GM12878 (cell line): ENCODE measurements at regions not wholly inside any gene's neighbourhood (a gene's known extent, or its start where the extent isn't known, plus 50 kb on each side); places are given as distances from the start of the nearest gene placed in this dataset.

ENCODE experiments used
- ATAC-seq: fragments of 200-7000 bp; cut with Tn5 transposase; 3 replicates; pipeline ENCODE4 v1.9.1; 2020; ENCODE audit warnings: mild to moderate bottlenecking, moderate library complexity
- BruUV-seq: library from RNA; stranded (reverse); fragments of 400-500 nt; replicated peaks from 2 replicates; lab custom pipeline; 2021; lab: Mats Ljungman, UMichigan
- CTCF ChIA-PET: fragments of 300-600 bp; sonication (Branson Sonifier 250); formaldehyde crosslinking; extraction: SDS; loops from one replicate; lab custom pipeline; 2021; ENCODE audit warnings: inconsistent platforms; lab: Yijun Ruan, JAX
- POLR2A ChIA-PET: fragments of 350-600 bp; formaldehyde crosslinking; extraction: SDS; loops from one replicate; lab custom pipeline; 2021; ENCODE audit warnings: inconsistent platforms; lab: Charles Lee
- RAD21 ChIA-PET: fragments of 300-600 bp; sonication (Branson Sonifier 250); formaldehyde crosslinking; loops from one replicate; lab custom pipeline; 2023; ENCODE audit warnings: antibody characterized with exemption; ENCODE audit not compliant: unreplicated experiment; lab: Charles Lee
- SMC1A ChIA-PET: fragments of 300-600 bp; sonication (Branson Sonifier 250); formaldehyde crosslinking; loops from one replicate; lab custom pipeline; 2023; ENCODE audit not compliant: unreplicated experiment, uncharacterized antibody; lab: Charles Lee
- DNase-seq: peaks from one replicate; pipeline ENCODE4 v3.0.0-alpha.2; 2011; ENCODE audit warnings: low read depth, low spot score
- FAIRE-seq: peaks from 3 replicates; lab custom pipeline; 2011; peaks lifted over from hg19 to GRCh38; lab: Jason Lieb, UNC
- H2AFZ ChIP-seq: 2 replicates; pipeline ENCODE4 v1.6.0; 2011; ENCODE audit warnings: low read depth, low read length, control low read depth; ENCODE audit not compliant: control insufficient read depth
- H3K27ac ChIP-seq: 2 replicates; pipeline ENCODE4 v1.5.1; 2011; ENCODE audit warnings: control low read depth; ENCODE audit not compliant: control insufficient read depth, insufficient read depth
- H3K27me3 ChIP-seq, 2 experiments: replicated peaks in 1 of 2; 2 replicates each; pipeline versions ENCODE4 v1.6.0 to v1.6.1; 2011; ENCODE audit warnings: low read length in 1 of 2; ENCODE audit not compliant: control insufficient read depth in 2 of 2, insufficient read depth in 2 of 2
- H3K36me3 ChIP-seq, 2 experiments: 2 replicates each; pipeline ENCODE4 v1.5.1; 2011; ENCODE audit warnings: low read length in 1 of 2; ENCODE audit not compliant: control insufficient read depth in 2 of 2, insufficient read depth in 2 of 2
- H3K4me1 ChIP-seq: 2 replicates; pipeline ENCODE4 v1.6.1; 2011; ENCODE audit warnings: mild to moderate bottlenecking, low read length, moderate library complexity, mixed read lengths; ENCODE audit not compliant: control insufficient read depth, insufficient read depth
- H3K4me2 ChIP-seq: 2 replicates; pipeline ENCODE4 v1.6.0; 2011; ENCODE audit warnings: control low read depth; ENCODE audit not compliant: control insufficient read depth, insufficient read depth
- H3K4me3 ChIP-seq: fragments of 200-600 bp; sonication (generic); 2 replicates; pipeline ENCODE4 v1.5.1; 2016
- H3K79me2 ChIP-seq: 2 replicates; pipeline ENCODE4 v1.6.0; 2011; ENCODE audit warnings: low read length; ENCODE audit not compliant: control insufficient read depth, insufficient read depth
- H3K9ac ChIP-seq: 2 replicates; pipeline ENCODE4 v1.8.0; 2011; ENCODE audit warnings: low read length, control low read depth, mixed read lengths; ENCODE audit not compliant: control insufficient read depth, insufficient read depth
- H3K9me3 ChIP-seq: replicated peaks from 3 replicates; pipeline ENCODE4 v1.5.1; 2011; ENCODE audit warnings: mild to moderate bottlenecking, low read length; ENCODE audit not compliant: control insufficient read depth, insufficient read depth
- H4K20me1 ChIP-seq: 2 replicates; pipeline ENCODE4 v1.6.0; 2011; ENCODE audit not compliant: control insufficient read depth, insufficient read depth
- BCL11A ChIP-seq: IDR thresholded peaks from 2 replicates; pipeline ENCODE4 v1.6.1; 2011; ENCODE audit warnings: low read depth, low read length
- CBX5 ChIP-seq: sonication (generic); IDR thresholded peaks from 2 replicates; pipeline ENCODE4 v1.6.1; 2016; ENCODE audit warnings: low read depth, moderate library complexity, mild to moderate bottlenecking, inconsistent platforms
- CEBPZ ChIP-seq: fragments of 150-350 bp; IDR thresholded peaks from 2 replicates; pipeline ENCODE4 v1.6.1; 2016; ENCODE audit warnings: low read depth, low read length
- ELK1 ChIP-seq: IDR thresholded peaks from 2 replicates; pipeline ENCODE4 v1.6.1; 2012; ENCODE audit warnings: low read depth, low read length, improper control_type of control experiment
- ESRRA ChIP-seq: IDR thresholded peaks from 2 replicates; pipeline ENCODE4 v1.6.1; 2012; ENCODE audit warnings: mild to moderate bottlenecking, low read length, improper control_type of control experiment
- GATAD2B ChIP-seq: fragments of 450-650 bp; conservative IDR thresholded peaks from 2 replicates; pipeline ENCODE4 v1.6.1; 2017; ENCODE audit warnings: low read depth, mild to moderate bottlenecking, moderate library complexity
- HDAC2 ChIP-seq: fragments of 200-600 bp; sonication (generic); IDR thresholded peaks from 2 replicates; pipeline ENCODE4 v1.6.1; 2017
- HDGF ChIP-seq: fragments of 450-650 bp; IDR thresholded peaks from 2 replicates; pipeline ENCODE4 v1.6.1; 2016; ENCODE audit warnings: antibody characterized with exemption
- KAT2A ChIP-seq: conservative IDR thresholded peaks from 2 replicates; pipeline ENCODE4 v1.6.1; 2011; ENCODE audit warnings: low read depth, low read length; ENCODE audit not compliant: control insufficient read depth
- KDM1A ChIP-seq: fragments of 200-600 bp; sonication (generic); IDR thresholded peaks from 2 replicates; pipeline ENCODE4 v1.6.1; 2016; ENCODE audit warnings: borderline replicate concordance
- MXI1 ChIP-seq: fragments of 150-350 bp; IDR thresholded peaks from 2 replicates; pipeline ENCODE4 v1.6.1; 2011; ENCODE audit warnings: low read depth, mild to moderate bottlenecking, inconsistent platforms, low read length, improper control_type of control experiment
- NFIC ChIP-seq: IDR thresholded peaks from 2 replicates; pipeline ENCODE4 v1.6.1; 2012; ENCODE audit warnings: low read depth, mild to moderate bottlenecking, inconsistent platforms, low read length, moderate library complexity
- NR2C1 ChIP-seq: fragments of 450-650 bp; IDR thresholded peaks from 2 replicates; pipeline ENCODE4 v1.6.1; 2017; ENCODE audit warnings: antibody characterized with exemption, mild to moderate bottlenecking, moderate library complexity
- PML ChIP-seq: IDR thresholded peaks from 2 replicates; pipeline ENCODE4 v1.6.1; 2012; ENCODE audit warnings: low read length, inconsistent platforms
- POLR2A ChIP-seq: IDR thresholded peaks from 2 replicates; pipeline ENCODE4 v1.6.1; 2011; ENCODE audit warnings: low read depth, mild to moderate bottlenecking, low read length
- ZNF24 ChIP-seq: fragments of 450-650 bp; IDR thresholded peaks from 2 replicates; pipeline ENCODE4 v1.6.1; 2017; ENCODE audit warnings: antibody characterized with exemption, mild to moderate bottlenecking
- WGBS: methylation state at CpG from one replicate; pipeline ENCODE4 v1.1.6; 2016; ENCODE audit warnings: low lambda C conversion rate; ENCODE audit not compliant: insufficient replicate concordance, insufficient coverage; ENCODE audit errors: missing lambda C conversion rate; 5-methylcytosine and 5-hydroxymethylcytosine counted together
- in situ Hi-C: fragments of 300-500 bp; cut with MboI; formaldehyde crosslinking; loops from 9 replicates; pipeline ENCODE4 v1.14.3; 2018; ENCODE audit warnings: mixed read lengths
- intact Hi-C: fragments of 100-400 bp; cut with micrococcal nuclease; formaldehyde crosslinking; loops from one replicate; pipeline ENCODE4 v1.14.2; 2022; ENCODE audit not compliant: unreplicated experiment
- TF ChIP-seq, protein P1 (sequence below): fragments of 450-650 bp; IDR thresholded peaks from 2 replicates; pipeline ENCODE4 v1.6.1; 2017; ENCODE audit warnings: mild to moderate bottlenecking

- Histone ChIP-seq H3K79me2 (no peaks in the 10 kb centered on the region), H3K27ac (no peak overlapping the region), H3K9ac (no peak overlapping the region), H3K27me3 (no peaks in the 10 kb centered on the region), H3K4me2 (no peak overlapping the region), H4K20me1 (no peaks in the 10 kb centered on the region), H3K4me1 (no peaks in the 10 kb centered on the region), H3K36me3 (no peaks in the 10 kb centered on the region), H2AFZ (no peak overlapping the region), H3K4me3 (no peak overlapping the region), H3K9me3 (no peaks in the 10 kb centered on the region)
- in situ Hi-C loops: no loop called here
- SMC1A ChIA-PET: no interaction called here
- BruUV-seq: no TSS peak
- FAIRE-seq (no peak), ATAC-seq (no peak), DNase-seq (no peak)
- POLR2A ChIA-PET: no interaction called here
- CTCF ChIA-PET: no interaction called here
- 41% methylated on average over 8 of the region's 8 CpGs for WGBS
- RAD21 ChIA-PET: no interaction called here
- intact Hi-C loops: no loop called here
- TF ChIP-seq KDM1A (no peak), NFIC (no peak), CEBPZ (no peak), NR2C1 (no peak), CBX5 (no peak), KAT2A (no peak), ZNF24 (no peak), ELK1 (no peak), ESRRA (no peak), PML (no peak), GATAD2B (no peak), HDAC2 (no peak), POLR2A (no peak), MXI1 (no peak), HDGF (no peak), BCL11A (no peak)
- TF ChIP-seq, protein P1, sequence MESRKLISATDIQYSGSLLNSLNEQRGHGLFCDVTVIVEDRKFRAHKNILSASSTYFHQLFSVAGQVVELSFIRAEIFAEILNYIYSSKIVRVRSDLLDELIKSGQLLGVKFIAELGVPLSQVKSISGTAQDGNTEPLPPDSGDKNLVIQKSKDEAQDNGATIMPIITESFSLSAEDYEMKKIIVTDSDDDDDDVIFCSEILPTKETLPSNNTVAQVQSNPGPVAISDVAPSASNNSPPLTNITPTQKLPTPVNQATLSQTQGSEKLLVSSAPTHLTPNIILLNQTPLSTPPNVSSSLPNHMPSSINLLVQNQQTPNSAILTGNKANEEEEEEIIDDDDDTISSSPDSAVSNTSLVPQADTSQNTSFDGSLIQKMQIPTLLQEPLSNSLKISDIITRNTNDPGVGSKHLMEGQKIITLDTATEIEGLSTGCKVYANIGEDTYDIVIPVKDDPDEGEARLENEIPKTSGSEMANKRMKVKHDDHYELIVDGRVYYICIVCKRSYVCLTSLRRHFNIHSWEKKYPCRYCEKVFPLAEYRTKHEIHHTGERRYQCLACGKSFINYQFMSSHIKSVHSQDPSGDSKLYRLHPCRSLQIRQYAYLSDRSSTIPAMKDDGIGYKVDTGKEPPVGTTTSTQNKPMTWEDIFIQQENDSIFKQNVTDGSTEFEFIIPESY: no peak
These were observed 1028.1 kb upstream of the EEF2KMT start for GRCh38 chr16:6125483-6126259.
